ENCODE measurements at regions not wholly inside any gene's neighbourhood (a gene's known extent, or its start where the extent isn't known, plus 50 kb on each side); places are given as distances from the start of the nearest gene placed in this dataset.

DNA sequence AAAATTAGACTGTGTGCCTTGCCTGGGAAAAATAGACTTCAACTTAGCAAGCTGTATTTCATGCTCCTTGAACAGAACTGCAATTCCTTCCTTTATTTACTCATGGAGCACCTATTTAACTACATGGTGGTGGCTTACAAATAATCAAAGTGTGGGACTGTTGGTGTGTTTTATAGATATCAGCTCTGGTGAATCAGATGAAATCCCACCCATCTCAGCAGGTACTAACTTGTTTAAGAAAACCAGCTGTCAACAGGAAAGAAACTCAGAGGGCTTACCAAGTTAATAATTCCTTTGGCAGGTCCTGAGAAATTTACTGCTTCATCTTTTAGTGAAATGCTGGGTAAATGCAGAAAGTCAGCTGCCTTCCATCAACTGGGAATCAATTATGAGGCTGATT, 830.6 kb downstream of the SLC4A3 start:
- DNase-seq = no peak

DNA sequence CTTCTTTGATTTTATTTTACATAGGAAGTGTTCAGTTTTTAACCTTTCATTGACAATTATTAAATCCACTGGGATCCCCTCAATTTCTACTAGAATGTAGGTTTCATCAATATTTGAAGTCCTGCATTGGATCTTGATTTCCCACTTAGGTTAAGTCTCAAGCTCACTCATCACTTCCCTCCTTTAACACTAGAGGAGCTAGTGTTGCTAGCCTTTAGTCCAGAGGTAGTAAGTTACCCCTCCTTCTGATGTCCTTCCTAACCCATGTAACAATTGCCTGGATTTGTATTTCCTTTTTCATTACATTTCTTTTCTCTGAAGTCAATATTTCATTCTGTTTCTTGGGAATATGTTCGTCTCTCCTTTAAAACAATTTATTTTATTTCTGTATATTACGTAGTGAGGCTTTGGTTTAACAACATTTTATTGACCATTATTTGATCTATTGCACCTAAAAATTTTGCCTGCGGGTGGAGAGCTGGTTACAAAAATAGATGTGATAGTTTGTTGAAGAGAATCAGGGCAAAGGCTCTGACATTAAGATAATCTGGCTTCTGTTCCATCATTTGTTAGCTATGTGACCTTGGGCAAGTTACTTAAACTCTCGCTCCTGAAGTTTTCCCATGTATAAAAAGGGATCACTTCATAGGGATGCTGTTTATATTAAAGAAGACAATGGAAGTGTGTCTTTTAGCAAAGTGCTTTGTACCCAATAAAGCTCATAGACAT, 833.0 kb downstream of the SLC4A3 start:
- no peak for DNase-seq

DNA sequence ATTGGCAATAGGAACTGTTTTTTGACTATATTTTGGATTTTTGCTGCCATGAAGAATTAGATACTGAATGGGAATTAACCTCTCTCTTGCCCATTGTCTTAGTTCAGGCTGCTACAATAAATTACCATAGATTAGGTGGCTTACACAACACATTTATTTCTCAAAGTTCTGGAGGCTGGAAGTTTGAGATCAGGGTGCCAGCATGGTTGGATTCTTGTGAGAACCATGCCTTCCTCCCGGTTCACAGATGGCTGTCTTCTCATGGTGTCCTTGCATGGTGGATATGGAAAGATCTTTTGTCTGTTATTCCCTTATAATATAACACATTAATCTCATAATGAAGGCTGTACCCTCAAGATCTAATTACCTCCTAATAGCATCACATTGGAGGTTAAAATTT, 836.4 kb downstream of the SLC4A3 start:
- no peak for DNase-seq

DNA sequence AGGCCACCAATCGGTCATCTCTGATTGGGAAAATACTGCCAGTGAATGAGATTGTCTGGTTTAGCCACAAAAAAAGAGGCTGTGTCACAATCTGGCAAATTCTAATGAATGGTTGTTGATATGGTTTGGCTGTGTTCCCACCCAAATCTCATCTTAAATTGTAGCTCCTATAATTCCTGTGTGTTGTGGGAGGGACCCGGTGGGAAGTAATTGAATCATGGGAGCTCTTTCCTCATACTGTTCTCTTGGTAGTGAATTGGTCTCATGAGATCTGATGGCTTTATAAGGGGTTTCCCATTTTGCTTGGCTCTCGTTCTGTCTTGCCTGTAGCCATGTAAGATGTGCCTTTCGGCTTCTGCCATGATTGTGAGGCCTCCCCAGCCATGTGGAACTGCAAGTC, 838.3 kb downstream of the SLC4A3 start:
- no peak for DNase-seq

DNA sequence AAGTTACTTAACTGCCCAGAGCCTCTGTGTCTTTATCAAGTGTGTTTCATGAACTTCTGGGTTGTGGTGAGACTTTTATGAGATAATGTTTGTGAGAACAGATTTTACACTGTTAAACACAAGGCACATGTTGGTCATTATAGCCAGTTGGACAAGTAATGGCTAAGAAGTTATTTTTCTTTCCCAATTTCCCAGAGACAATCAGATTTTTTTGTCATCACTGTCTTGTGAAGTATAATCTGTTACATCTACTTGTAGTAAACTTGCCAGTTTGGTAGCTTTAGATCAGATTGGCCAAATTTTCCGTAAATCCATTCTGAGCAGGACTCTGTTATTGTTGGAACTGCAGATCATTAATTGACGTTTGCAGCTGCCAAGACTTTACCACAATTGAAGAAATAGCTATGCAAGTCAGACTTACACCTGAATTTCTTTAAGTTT, 838.8 kb downstream of the SLC4A3 start:
- DNase-seq = no peak

DNA sequence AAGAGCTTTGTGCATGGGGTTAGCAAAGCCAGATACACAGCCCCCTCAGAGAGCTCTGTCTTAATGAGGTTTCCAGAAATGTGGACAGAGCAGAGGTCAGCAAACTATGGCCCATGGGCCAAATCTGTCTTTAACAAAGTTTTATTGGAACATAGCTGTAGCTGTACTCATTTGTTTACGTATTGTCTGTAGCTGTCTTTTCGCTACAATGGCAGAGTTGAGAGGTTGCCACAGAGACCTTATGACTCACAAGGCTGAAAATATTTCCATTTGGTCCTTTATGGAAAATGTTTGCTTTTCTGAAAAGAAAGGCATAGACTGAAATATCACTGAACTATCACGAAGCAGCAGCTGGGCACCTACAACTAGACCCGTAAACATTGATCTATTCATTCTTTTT, 841.8 kb downstream of the SLC4A3 start:
- no peak for DNase-seq

DNA sequence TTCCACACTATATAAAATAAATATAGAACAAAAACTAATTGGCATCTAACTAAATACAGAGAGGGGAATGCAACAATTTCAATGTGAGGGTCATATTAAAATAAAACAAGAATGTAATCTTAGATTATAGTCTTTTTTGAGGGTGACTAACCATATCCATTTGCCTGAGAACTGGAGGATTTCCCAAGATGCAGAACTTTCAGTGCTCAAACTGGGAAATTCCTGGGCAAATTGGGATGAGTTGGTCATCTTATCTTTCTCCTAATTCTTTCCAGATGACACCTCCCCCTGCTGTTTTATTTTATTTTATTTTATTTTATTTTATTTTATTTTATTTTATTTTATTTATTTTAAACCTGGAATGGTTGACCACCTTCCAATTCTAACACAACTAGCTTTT, 846.2 kb downstream of the SLC4A3 start:
- DNase-seq = no peak

DNA sequence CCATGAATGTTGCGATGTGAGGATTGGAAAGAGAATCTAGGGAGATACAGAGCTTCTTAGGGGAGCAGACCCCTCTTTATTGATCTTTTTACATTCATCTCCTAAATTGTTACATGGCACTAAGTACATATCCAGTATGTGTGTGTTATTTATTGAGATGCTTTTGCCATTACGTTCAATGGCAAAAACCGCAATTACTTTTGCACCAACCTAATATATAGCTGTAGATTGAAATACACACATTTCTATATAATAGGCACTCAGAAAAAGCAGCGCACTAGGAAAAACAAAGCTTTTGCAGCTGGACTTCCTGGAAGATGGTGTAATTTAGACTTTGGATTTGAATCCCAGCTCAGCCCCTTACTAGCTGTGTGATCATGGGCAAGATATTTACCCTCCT, 849.4 kb downstream of the SLC4A3 start:
- no peak for DNase-seq

DNA sequence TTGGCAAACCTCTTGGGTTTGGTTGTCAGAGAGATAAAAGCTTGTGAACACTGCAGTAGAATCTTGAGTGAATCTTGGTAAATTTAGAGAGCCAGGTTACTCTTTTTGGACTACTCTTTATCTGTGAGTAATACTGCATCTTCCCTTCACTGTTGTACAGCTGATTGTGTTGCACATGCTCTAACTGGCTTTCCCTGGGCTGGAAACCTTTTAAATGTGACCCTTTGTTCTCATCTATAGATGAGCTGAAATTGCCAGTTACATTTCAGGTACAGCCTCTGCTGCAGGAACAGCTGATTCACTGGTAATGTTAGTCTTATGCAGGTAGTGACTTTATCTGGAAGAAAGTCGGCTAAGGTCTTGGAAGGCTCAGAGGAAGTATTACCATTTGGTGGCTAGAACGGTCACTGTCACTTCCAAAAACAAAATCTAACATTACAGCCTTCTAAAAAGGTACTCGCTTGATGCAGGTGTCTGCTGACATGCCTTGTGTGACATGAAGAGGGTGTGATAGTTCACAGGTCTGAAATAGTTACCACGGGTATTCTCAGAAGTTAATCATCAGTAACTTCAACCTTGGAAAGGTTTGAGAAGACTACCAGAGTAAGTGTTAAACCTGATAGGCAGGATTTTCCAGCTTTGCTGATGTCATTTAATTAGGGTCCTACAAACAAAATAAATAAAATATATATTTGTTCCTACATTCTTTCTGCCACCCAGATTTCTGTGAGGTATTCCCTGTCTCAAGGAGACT, 851.1 kb downstream of the SLC4A3 start:
- DNase-seq = no peak

DNA sequence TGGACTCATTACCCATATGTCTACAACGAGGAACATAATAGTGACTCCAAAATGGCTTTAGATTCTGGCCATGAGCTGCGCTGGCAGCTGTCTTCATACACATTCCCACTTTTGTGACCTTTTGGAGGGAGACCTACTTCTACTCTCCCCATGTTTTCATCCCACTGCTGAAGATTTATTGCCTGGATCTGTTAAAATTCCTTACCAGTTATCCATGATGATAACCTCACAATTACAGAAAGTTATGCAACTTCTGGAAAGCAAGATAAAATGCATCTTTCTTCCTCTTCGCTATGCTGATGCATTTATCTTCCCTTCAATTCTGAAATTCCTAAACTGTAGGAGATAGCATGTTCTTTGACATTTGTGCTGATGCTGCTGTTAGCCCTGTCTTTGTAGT, 855.3 kb downstream of the SLC4A3 start:
- DNase-seq = no peak

DNA sequence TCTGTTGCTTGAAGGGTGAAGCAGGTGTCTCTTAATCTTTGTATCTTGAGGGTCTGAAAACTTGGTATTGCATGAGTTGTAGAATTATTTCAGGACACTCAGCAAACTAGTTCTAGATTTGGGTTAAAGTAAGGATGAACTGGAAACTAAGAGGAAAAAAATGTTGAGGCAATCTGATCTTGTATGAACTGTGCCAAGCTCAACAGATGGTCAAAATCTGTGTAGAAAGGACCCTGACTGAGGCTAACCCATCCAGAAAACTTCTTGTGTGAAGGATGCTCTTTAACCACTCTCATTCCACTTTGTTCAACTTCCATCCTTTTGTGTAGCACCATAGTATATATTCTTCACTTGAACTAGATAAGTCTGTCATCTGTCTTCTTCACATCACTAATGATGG, 861.7 kb downstream of the SLC4A3 start:
- DNase-seq = no peak

DNA sequence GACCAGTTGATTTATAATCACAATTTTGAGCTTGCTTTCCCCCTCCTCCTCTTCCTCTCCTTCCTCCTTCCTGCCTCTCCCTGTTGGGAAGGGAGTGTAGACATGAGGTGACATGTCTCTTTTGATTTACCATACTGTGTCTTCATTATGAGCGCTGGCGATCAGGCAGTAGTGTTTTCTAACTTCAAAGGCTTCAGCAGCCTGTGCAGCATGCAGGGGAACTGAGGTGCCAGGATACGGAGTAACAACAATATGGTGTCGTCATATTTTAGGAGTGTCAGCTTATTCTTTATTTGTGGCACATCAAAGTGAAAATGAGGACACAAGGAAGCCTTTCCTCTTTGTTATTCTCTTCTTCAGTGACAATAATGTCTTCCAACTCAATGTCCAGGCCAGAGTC, 864.2 kb downstream of the SLC4A3 start:
- no peak for DNase-seq

DNA sequence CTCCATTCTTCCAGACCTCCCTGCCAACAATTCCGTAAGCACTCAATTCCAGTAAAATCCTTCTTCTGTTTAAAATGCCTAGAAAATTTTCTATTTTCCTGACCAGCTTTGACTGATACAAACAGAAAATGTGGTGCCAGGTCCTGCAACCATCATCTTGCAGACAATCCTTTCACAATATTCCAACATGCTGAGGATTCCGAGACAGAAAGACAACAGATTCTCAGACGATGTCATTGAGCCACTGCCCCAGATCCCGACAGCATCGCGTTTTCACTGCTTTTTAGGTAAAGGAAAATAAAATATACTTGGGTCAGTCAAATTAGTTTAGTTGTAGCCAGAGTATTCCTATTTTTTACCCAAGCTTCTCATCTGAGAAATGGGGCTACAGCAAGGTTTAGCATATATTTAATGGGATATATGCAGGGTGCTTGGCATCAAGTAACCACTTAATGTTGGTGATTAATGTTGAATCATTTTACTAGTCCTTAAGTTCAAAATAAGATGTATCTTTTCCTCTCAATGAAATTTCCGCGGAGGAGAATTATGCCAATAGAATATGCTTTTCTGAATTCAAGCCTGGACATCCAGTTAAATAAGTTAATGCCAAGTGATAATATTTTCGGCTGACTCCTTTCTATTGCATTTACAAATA, 866.6 kb downstream of the SLC4A3 start:
- no peak for DNase-seq

DNA sequence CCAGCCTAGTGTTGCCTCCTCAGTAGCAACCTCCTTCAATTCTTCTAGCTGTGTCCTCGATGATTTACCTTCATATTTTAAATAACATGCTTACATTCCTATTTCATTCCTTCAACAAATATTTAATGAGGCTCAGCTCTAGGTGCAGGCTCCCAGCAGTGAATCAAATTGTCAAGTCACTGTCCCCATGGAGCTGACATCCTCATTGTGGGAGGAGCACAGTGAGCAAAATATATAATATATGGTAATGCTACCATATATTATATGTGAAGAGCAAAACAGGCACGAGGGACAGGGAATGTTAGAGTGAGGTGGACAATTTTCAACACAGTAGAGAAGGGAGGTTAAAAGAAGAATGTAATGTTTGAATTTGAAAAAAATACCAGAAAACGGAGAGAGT, 869.1 kb downstream of the SLC4A3 start:
- no peak for DNase-seq

DNA sequence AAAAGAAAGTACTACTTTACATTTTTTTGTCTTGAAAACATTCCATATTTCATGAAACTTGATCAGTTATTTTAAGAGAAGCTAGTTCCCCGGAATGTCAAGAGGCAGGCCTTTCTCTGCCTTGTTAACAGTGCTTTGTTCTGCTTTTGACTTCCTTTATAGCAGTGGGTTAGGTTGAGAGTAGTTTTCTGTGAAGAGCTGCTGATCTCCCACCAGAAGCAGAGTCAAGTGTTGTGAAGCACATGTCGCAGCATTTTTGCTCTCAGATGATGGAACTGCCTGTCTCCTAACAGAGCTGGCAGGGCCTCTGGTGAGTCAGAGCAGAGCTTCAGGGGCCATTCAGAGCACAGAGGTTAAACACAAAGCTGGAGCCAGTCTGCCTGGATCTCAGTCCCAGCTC, 871.8 kb downstream of the SLC4A3 start:
- no peak for DNase-seq

DNA sequence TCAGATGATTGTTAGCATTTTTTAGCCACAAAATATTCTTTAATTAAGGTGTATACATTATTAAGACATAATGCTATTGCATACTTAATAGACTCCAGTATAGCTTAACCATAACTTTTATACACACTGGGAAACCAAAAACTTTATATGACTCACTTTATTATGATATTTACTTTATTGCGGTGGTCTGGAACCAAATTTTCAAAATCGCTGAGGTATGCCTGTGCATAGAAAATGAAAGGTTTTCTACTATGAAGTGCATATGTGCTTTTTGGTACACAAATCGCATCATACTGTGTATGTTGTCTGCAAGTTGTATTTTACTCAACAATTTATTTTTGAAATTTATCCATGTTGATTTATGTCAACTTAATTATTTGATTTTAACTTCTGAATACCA, 875.1 kb downstream of the SLC4A3 start:
- no peak for DNase-seq

DNA sequence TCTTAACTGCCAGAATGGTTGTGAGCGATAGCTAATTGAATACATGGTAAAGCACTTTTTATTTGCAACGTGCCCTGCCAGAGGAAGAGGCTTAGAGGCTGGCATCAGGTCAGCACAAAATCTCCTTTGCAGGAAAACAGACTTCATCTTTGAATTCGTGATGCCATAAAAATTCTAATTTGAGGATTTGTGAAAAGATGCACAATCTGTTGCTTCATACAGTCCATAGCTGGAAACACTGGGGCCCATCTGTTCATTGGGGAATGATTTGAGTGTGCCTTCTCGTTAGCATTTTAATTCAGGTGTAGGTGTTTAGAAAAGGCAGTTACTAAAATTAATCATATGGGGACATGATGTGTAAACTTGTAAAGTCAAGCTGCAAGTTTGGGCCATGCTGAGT, 876.0 kb downstream of the SLC4A3 start:
- no peak for DNase-seq

DNA sequence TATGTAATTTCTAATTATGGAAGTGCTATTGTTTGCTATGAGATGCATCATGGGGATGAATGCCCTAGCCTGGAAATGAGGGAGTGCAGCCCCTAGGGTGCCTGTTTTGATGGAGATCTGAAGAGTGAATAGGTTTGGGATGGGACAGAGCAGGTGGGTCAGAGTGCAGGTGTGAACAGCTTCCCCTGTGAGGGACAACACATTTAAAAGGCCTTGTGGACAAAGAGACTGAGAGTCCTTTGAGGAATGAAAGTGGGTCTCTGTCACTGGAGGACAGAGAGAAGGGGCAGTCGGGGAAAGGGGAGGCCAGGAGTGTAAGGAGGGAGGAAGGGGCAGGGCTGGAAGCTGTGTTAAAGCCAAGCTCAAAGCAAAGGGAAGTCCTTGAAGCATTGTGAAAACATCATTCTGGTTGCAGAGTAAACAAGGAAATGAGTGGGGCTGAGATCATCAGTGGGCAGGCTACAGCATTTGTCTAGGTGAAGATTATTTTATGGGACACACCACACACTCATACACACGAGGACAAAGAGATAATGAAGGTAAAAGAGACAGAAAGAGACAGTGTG, 877.6 kb downstream of the SLC4A3 start:
- no peak for DNase-seq

DNA sequence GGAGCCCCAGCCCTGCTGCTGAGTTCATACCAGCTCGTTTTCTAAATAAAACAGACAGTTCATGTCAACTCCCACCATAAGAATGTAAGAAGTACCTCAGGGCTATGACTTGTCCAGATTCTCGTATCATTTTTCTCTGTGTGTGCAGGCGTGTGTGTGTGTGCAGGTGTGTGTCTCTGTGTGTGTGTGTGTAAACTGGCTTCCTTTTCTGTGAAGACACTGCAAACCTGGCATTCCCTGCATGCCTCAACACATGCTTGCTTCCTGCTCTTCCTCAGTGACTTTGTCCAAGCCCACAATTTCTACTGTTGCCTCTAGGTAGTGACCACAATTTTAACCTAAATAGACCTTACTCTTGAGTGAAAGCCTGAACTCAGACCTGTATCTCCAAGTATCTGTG, 879.0 kb downstream of the SLC4A3 start:
- DNase-seq = no peak

DNA sequence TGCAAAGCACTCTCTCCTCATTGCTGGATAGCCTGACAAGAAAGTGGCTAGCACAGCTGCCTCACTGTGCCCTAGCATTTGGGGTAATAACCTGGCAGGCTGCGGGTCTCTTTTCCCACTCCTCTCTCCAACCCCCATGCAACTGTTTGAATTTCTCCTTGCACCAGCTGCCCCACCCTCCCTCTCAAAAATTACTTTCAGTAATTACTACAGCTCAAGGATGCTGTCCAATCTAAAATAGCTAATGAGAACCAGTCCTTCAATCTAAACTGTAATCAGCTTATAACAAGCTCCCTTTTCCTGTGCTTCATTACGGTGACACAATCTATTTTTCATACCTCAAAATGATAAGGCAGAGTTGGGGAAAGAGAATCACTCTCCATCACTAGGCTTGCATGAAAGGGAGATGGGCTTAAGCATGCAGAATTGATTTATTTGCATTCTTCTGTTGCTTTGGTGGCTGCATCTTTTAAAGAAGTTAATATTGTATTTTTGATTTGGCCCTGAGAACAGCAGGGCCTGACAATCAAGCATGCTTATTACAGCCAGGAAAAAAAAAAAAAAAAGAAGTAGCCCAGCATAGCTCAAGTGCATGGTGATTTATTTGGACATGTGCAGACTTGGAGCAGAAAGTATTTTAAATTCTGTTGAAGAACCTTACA, 881.8 kb downstream of the SLC4A3 start:
- peak; percentile 48 for DNase-seq

DNA sequence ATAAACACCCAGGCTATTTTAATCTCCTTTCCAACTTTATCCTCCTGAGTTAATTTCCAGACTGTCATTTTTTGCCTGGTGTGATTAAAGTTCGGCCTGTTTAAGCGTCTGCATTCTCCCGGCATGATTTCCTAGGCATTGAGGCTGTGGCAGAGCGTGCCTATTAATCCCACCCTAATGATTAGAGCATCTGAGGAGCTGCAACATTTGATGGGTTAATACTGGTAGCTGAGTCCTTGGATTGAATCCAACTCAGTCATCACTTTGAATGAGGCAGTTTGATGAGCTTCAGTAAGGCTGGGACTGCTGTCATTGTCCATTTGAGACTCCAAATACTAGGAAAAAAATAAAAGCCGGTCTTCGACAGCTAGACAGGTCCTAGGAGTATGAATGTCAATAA, 882.5 kb downstream of the SLC4A3 start:
- peak; percentile 47 for DNase-seq

DNA sequence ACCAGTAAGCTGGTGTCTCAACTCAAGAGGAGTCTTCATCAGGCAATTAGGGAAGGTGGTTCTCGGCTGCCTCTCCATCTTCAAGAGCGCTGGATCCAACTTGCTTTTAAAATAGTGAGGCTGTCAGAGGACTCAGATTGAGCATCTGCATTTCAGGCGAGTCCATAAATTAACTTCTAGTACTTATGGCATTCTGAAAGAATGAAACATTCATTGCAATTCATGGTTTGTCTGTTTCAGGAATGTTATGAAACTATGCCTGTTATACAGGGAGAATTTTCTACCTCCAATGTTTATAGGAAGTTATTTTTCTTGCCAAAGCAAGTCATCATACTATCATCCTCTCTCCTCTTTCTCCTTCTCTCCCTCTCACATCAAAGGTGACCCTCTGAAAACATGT, 883.2 kb downstream of the SLC4A3 start:
- DNase-seq = no peak

DNA sequence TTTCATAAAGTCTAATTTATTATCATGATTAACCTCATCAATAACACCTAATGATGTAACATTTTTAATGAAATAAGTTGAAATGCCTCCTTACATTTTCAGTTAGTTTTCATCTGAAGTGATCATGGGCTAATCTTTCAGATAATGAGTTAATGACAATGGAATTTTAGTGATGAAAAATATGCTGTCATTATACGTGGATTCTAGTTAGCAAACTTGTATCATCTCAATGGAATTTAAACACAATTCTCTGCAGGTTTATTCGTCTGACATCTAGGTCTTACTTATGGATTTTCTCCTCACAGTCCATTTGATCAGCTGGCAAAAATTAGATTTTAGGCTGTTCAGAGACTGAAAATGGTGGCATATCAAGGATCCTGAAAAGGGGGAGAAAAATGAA, 885.0 kb downstream of the SLC4A3 start:
- no peak for DNase-seq
